SK-N-SH treated with all-trans-retinoic acid at 6 μM for 48 hours (cell line): ENCODE measurements at regions not wholly inside any gene's neighbourhood (a gene's known extent, or its start where the extent isn't known, plus 50 kb on each side); places are given as distances from the start of the nearest gene placed in this dataset.

ENCODE experiments used
- ATAC-seq: fragments of 200-7000 bp; cut with Tn5 transposase; 3 replicates; pipeline ENCODE4 v1.9.1; 2020; ENCODE audit warnings: mild to moderate bottlenecking, moderate library complexity
- ARNTL ChIP-seq: fragments of 450-650 bp; formaldehyde crosslinking; IDR thresholded peaks from 2 replicates; pipeline ENCODE4 v1.5.0; 2020; ENCODE audit warnings: low read depth, mild to moderate bottlenecking, moderate library complexity, borderline replicate concordance
- BACH2 ChIP-seq: fragments of 250-450 bp; sonication (Bioruptor Pico); IDR thresholded peaks from 2 replicates; pipeline ENCODE4 v1.9.0; 2021; ENCODE audit warnings: mild to moderate bottlenecking, borderline replicate concordance
- CREB5 ChIP-seq: fragments of 250-450 bp; sonication (Bioruptor Pico); IDR thresholded peaks from 2 replicates; pipeline ENCODE4 v1.5.1; 2020; ENCODE audit warnings: low read depth, mild to moderate bottlenecking, moderate library complexity
- CSDC2 ChIP-seq: fragments of 250-450 bp; sonication (Bioruptor Pico); IDR thresholded peaks from 2 replicates; pipeline ENCODE4 v1.5.0; 2020; ENCODE audit warnings: mild to moderate bottlenecking, moderate library complexity
- CSRNP3 ChIP-seq: fragments of 250-450 bp; sonication (Bioruptor Pico); IDR thresholded peaks from 2 replicates; pipeline ENCODE4 v1.5.1; 2021; ENCODE audit warnings: mild to moderate bottlenecking, moderate library complexity
- ESRRG ChIP-seq: fragments of 250-450 bp; sonication (Bioruptor Pico); IDR thresholded peaks from 2 replicates; pipeline ENCODE4 v1.6.1; 2021; ENCODE audit warnings: mild to moderate bottlenecking
- GLIS3 ChIP-seq: fragments of 250-450 bp; sonication (Bioruptor Pico); IDR thresholded peaks from 2 replicates; pipeline ENCODE4 v1.5.0; 2020; ENCODE audit warnings: mild to moderate bottlenecking, moderate library complexity
- ISL1 ChIP-seq: fragments of 250-450 bp; sonication (Bioruptor Pico); IDR thresholded peaks from 2 replicates; pipeline ENCODE4 v2.1.2; 2022; ENCODE audit warnings: mild to moderate bottlenecking, moderate library complexity
- OSR1 ChIP-seq: fragments of 250-450 bp; sonication (Bioruptor Pico); IDR thresholded peaks from 2 replicates; pipeline ENCODE4 v1.8.0; 2022; ENCODE audit warnings: moderate library complexity, mild to moderate bottlenecking, inconsistent platforms
- PATZ1 ChIP-seq: fragments of 250-450 bp; sonication (Bioruptor Pico); IDR thresholded peaks from 2 replicates; pipeline ENCODE4 v1.8.0; 2020; ENCODE audit warnings: mild to moderate bottlenecking, moderate library complexity, borderline replicate concordance
- PPARA ChIP-seq: fragments of 250-450 bp; sonication (Bioruptor Pico); IDR thresholded peaks from 2 replicates; pipeline ENCODE4 v1.5.0; 2020; ENCODE audit warnings: mild to moderate bottlenecking, borderline replicate concordance
- RARB ChIP-seq: fragments of 250-450 bp; sonication (Bioruptor Pico); IDR thresholded peaks from 2 replicates; pipeline ENCODE4 v1.8.0; 2021; ENCODE audit warnings: mild to moderate bottlenecking, moderate library complexity
- TCF4 ChIP-seq: fragments of 250-450 bp; sonication (Bioruptor Pico); IDR thresholded peaks from 2 replicates; pipeline ENCODE4 v1.8.0; 2021; ENCODE audit warnings: mild to moderate bottlenecking, moderate library complexity, borderline replicate concordance
- TOX ChIP-seq: fragments of 250-450 bp; sonication (Bioruptor Pico); IDR thresholded peaks from 2 replicates; pipeline ENCODE4 v1.8.0; 2021; ENCODE audit warnings: mild to moderate bottlenecking, moderate library complexity, borderline replicate concordance
- ZC3H10 ChIP-seq: fragments of 250-450 bp; sonication (Bioruptor Pico); IDR thresholded peaks from 2 replicates; pipeline ENCODE4 v1.5.1; 2021; ENCODE audit warnings: mild to moderate bottlenecking, moderate library complexity
- ZFP3 ChIP-seq: fragments of 250-450 bp; sonication (Bioruptor Pico); IDR thresholded peaks from 2 replicates; pipeline ENCODE4 v1.5.0; 2020; ENCODE audit warnings: mild to moderate bottlenecking, moderate library complexity
- ZFP30 ChIP-seq: fragments of 450-650 bp; formaldehyde crosslinking; IDR thresholded peaks from 2 replicates; pipeline ENCODE4 v1.5.0; 2022; ENCODE audit warnings: mild to moderate bottlenecking, moderate library complexity
- TF ChIP-seq, protein P1 (sequence below): fragments of 250-450 bp; sonication (Bioruptor Pico); IDR thresholded peaks from 2 replicates; pipeline ENCODE4 v1.5.0; 2020; ENCODE audit warnings: mild to moderate bottlenecking, moderate library complexity

DNA sequence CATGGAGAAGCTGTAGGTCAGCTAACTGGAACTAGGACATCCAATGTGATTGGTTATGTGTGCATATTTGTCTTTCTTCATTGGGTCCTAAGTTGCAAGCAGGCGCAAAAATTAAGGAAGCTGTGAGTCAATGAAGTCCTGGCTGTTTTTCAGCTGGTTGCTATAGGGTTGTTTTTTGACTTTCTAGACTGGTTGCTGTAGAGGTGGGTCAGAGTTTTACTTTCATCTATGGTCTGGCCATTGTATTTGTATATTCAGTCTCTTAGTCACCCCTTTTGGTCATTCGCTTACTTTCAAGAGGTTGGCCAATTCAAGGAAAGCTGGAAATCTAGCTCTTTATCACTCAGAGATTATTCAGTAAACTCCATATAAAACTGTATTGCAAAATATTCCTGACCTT lies 62.0 kb upstream of the AMZ2 start:
- ATAC-seq, result no peak
- TF ChIP-seq RARB (CRISPR knock-in tag), result no peak
- no peak for TF ChIP-seq TOX (CRISPR knock-in tag)
- TF ChIP-seq ZFP3, result no peak
- TF ChIP-seq TCF4 (CRISPR knock-in tag), result no peak
- TF ChIP-seq ZFP30 (CRISPR knock-in tag), result no peak
- no peak for TF ChIP-seq ARNTL (CRISPR knock-in tag)
- no peak for TF ChIP-seq ZC3H10 (CRISPR knock-in tag)
- no peak for TF ChIP-seq OSR1 (CRISPR knock-in tag)
- TF ChIP-seq ISL1 (CRISPR knock-in tag), result no peak
- no peak for TF ChIP-seq PATZ1 (CRISPR knock-in tag)
- TF ChIP-seq, protein P1, sequence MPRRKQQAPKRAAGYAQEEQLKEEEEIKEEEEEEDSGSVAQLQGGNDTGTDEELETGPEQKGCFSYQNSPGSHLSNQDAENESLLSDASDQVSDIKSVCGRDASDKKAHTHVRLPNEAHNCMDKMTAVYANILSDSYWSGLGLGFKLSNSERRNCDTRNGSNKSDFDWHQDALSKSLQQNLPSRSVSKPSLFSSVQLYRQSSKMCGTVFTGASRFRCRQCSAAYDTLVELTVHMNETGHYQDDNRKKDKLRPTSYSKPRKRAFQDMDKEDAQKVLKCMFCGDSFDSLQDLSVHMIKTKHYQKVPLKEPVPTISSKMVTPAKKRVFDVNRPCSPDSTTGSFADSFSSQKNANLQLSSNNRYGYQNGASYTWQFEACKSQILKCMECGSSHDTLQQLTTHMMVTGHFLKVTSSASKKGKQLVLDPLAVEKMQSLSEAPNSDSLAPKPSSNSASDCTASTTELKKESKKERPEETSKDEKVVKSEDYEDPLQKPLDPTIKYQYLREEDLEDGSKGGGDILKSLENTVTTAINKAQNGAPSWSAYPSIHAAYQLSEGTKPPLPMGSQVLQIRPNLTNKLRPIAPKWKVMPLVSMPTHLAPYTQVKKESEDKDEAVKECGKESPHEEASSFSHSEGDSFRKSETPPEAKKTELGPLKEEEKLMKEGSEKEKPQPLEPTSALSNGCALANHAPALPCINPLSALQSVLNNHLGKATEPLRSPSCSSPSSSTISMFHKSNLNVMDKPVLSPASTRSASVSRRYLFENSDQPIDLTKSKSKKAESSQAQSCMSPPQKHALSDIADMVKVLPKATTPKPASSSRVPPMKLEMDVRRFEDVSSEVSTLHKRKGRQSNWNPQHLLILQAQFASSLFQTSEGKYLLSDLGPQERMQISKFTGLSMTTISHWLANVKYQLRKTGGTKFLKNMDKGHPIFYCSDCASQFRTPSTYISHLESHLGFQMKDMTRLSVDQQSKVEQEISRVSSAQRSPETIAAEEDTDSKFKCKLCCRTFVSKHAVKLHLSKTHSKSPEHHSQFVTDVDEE, result no peak
- TF ChIP-seq CREB5 (CRISPR knock-in tag), result no peak
- no peak for TF ChIP-seq CSDC2 (CRISPR knock-in tag)
- TF ChIP-seq BACH2 (CRISPR knock-in tag), result no peak

GRCh38 chr17:68190495-68190894 lies 57.3 kb upstream of the AMZ2 start:
- TF ChIP-seq TOX (CRISPR knock-in tag), result no peak
- no peak for TF ChIP-seq PPARA (CRISPR knock-in tag)
- TF ChIP-seq, all 23 proteins: peak for 0
- no peak for ATAC-seq

- ATAC-seq, result no peak
- TF ChIP-seq ZFP3, result 0 out of 2 replicates have a peak, but pooled peaks have one; percentile 50
- no peak for TF ChIP-seq GLIS3 (CRISPR knock-in tag)
- TF ChIP-seq, all 23 proteins: peak for 1
Observed at GRCh38 chr17:68195667-68196393, 52.0 kb upstream of the AMZ2 start.

DNA sequence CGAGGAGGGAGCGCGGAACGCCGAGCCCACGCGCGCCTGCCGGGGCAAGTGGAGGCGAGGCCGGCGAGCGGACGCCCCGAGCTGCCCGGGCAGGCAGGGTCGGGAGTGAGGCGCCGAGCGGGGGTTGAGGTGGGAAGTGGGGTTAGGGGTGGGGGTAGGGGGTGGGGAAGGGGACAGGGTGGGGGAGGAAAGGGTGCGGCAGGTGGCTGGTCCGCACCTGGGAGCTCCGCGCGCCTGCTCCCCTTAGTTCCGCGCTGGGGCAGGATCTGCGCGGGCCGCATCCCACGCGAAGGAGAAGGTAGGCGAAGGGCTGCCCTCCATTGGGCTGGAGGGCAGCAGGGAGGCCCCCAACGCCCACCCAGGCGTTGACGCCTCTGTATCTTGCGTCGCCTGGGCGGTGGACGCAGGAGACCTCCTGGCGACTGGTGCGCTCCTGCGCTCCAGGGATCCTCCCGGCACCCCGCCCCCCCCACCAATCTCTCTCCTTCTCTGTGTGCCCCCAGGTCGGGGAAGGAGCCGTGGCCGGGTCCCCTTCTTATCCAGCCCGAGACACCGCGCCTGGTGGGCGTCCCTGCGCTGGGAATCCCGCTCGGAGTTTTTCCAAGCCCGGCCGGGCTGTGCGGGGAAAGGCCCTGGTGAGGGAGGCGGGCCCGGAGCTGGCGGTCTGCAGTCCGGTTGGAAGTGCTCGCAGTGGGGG lies 51.3 kb upstream of the AMZ2 start:
- ATAC-seq, result 0 out of 3 replicates have a peak, but pooled peaks have one; percentile 6

More for the DNA sequence above, 51.3 kb upstream of the AMZ2 start:
- TF ChIP-seq RARB (CRISPR knock-in tag) (no peak), CREB5 (CRISPR knock-in tag) (no peak), ZFP3 (no peak), PPARA (CRISPR knock-in tag) (no peak), ESRRG (CRISPR knock-in tag) (no peak), PATZ1 (CRISPR knock-in tag) (no peak), OSR1 (CRISPR knock-in tag) (no peak), TCF4 (CRISPR knock-in tag) (no peak), CSRNP3 (no peak), CSDC2 (CRISPR knock-in tag) (no peak), BACH2 (CRISPR knock-in tag) (no peak)
